Esophagus muscularis mucosa (tissue), 4 donors: ENCODE measurements at regions not wholly inside any gene's neighbourhood (a gene's known extent, or its start where the extent isn't known, plus 50 kb on each side); places are given as distances from the start of the nearest gene placed in this dataset.
"Not testable (repeated sequence)": the region's sequence is repeated elsewhere in the genome, so short reads cannot be mapped to it uniquely, and the experiment has no call there.

ENCODE experiments used
- DNase-seq: peaks from one replicate; pipeline ENCODE4 v3.0.0-alpha.2; 2017; ENCODE audit errors: extremely low spot score
- H3K27ac ChIP-seq, 4 donors: fragments of 200-600 bp; sonication (generic); replicated peaks in 1 of 4; 1 replicate in 3 of 4; 2 replicates in 1 of 4; pipeline ENCODE4 v1.5.1; 2016 to 2019; ENCODE audit warnings: mild to moderate bottlenecking in 1 of 4
- H3K27me3 ChIP-seq, 4 donors: fragments of 200-600 bp; sonication (generic); one replicate each; pipeline versions ENCODE4 v1.5.1 to v1.6.0; 2016 to 2019
- H3K36me3 ChIP-seq, 4 donors: fragments of 200-600 bp; sonication (generic); one replicate each; pipeline ENCODE4 v1.5.1; 2016 to 2019
- H3K4me1 ChIP-seq, 4 donors: fragments of 200-600 bp; sonication (generic); one replicate each; pipeline ENCODE4 v1.5.1; 2016 to 2019
- H3K4me3 ChIP-seq, 4 donors: fragments of 200-600 bp; sonication (generic); 1 replicate in 2 of 4; 2 replicates in 2 of 4; pipeline ENCODE4 v1.5.1; 2016 to 2019; ENCODE audit warnings: mild to moderate bottlenecking in 4 of 4, moderate library complexity in 1 of 4
- H3K9me3 ChIP-seq, 4 donors: fragments of 200-600 bp; sonication (generic); 1 replicate in 3 of 4; 2 replicates in 1 of 4; pipeline ENCODE4 v1.5.1; 2016 to 2019
- EP300 ChIP-seq: sonication (generic); formaldehyde crosslinking; IDR thresholded peaks from one replicate; pipeline ENCODE4 v1.6.1; 2017; ENCODE audit warnings: antibody characterized with exemption
- POLR2A ChIP-seq: fragments of 450-650 bp; IDR thresholded peaks from one replicate; pipeline ENCODE4 v1.6.1; 2017; ENCODE audit warnings: antibody characterized with exemption, moderate library complexity, mild to moderate bottlenecking, low read depth
- POLR2AphosphoS5 ChIP-seq, 2 donors: sonication (generic); formaldehyde crosslinking; IDR thresholded peaks; one replicate each; pipeline ENCODE4 v1.6.1; 2017; ENCODE audit warnings: antibody characterized with exemption in 2 of 2
- WGBS: methylation state at CpG from one replicate; pipeline ENCODE4 v1.1.5; 2018; 5-methylcytosine and 5-hydroxymethylcytosine counted together
- intact Hi-C: fragments of 100-400 bp; cut with DNase I; formaldehyde crosslinking; loops from one replicate; pipeline ENCODE4 v1.15.1; 2023
- TF ChIP-seq, protein P1 (sequence below), 3 experiments: fragments of 200-600 bp in 2 of 3; fragments of 450-650 bp in 1 of 3; sonication (generic) in 2 of 3; IDR thresholded peaks; one replicate each; pipeline ENCODE4 v1.5.1; 2017 to 2019; ENCODE audit warnings: antibody characterized with exemption in 3 of 3, mild to moderate bottlenecking in 2 of 3, moderate library complexity in 1 of 3

DNA sequence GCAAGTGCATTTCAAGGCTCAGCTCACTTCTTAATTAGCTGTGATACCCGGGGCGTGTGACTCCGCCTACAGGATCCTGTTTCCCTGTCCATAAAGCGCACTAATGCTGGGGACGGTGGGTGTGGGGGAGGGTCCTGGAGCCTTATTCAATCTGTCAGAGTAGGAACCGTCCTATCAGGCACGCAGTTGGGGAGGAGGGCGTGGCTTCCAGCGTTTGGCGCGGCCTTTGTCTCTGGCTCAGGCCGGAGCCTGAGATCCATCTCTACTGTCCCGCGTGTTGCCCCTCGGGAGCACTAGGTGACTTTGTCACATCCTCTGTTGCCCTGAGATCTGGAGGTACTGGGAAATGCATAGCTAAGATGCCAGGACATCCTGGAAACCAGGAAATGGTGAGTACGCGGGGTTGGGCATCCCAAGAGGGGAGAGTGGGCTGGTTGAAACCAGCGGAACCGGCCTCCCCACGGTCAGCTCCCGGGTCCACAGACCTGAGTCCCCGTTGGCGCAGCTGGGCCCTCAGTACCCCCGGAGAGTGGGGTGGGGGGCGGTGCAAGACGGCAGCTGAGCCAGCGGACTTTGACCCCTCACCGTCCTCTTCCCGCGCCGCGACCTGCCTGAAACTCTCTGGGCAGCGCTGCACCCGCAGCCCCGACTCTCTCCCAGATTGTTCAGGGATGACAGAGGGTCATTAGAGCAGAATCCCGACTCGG lies 104.4 kb upstream of the ZNF92 start:
- intact Hi-C loops = no loop called here
- no peak for DNase-seq
- H3K4me1 ChIP-seq = peaks cover 8 to 15% (median 10%) of the 10 kb centered on the region in 4 donors
- peaks cover 0 to 46% (median 9%) of the 10 kb centered on the region in 4 donors for H3K27me3 ChIP-seq
- H3K4me3 ChIP-seq = peak overlapping the region; percentile 33 to 43 (median 40)
- no peak for TF ChIP-seq EP300
- TF ChIP-seq, protein P1, sequence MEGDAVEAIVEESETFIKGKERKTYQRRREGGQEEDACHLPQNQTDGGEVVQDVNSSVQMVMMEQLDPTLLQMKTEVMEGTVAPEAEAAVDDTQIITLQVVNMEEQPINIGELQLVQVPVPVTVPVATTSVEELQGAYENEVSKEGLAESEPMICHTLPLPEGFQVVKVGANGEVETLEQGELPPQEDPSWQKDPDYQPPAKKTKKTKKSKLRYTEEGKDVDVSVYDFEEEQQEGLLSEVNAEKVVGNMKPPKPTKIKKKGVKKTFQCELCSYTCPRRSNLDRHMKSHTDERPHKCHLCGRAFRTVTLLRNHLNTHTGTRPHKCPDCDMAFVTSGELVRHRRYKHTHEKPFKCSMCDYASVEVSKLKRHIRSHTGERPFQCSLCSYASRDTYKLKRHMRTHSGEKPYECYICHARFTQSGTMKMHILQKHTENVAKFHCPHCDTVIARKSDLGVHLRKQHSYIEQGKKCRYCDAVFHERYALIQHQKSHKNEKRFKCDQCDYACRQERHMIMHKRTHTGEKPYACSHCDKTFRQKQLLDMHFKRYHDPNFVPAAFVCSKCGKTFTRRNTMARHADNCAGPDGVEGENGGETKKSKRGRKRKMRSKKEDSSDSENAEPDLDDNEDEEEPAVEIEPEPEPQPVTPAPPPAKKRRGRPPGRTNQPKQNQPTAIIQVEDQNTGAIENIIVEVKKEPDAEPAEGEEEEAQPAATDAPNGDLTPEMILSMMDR (IDR thresholded peaks at IDR 0.05) = no peak
- TF ChIP-seq POLR2AphosphoS5 (IDR thresholded peaks at IDR 0.05) = no peak
- TF ChIP-seq POLR2A = no peak
- no peaks in the 10 kb centered on the region for H3K36me3 ChIP-seq
- H3K27ac ChIP-seq = no peak overlapping the region
- H3K9me3 ChIP-seq = peaks cover 0 to 2% (median 0%) of the 10 kb centered on the region in 4 donors
- 2% methylated on average over 28 of the region's 37 CpGs for WGBS

DNA sequence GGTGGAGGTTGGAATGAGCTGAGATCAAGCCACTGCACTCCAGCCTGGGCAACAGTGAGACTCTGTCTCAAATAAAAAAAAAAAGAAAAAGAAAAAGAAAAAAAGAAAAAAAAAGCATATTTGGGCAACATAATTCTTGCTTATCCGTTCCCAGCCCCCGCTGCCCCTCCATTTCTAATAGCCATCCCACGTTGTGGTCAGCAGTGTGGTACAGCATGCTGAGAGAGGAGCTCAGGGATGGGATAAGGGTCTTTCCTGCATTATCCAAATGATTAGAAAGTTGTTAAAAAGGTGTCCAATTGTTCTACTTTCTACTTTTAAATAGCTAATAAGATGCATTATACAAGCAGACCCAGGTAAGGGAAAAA lies 104.9 kb upstream of the ZNF92 start:
- Histone ChIP-seq H3K9me3 (no peaks in the 10 kb centered on the region), H3K27me3 (peaks cover 0 to 44% (median 9%) of the 10 kb centered on the region in 4 donors), H3K4me3 (peak overlapping the region in 1 of 4 donors; percentile 41), H3K27ac (no peak overlapping the region), H3K36me3 (no peaks in the 10 kb centered on the region), H3K4me1 (peaks cover 8 to 15% (median 10%) of the 10 kb centered on the region in 4 donors)
- 54% methylated on average over 3 of the region's 3 CpGs for WGBS
- intact Hi-C loops = no loop called here
- TF ChIP-seq POLR2AphosphoS5 (IDR thresholded peaks at IDR 0.05) (no peak), EP300 (no peak), POLR2A (no peak)
- TF ChIP-seq, protein P1 (IDR thresholded peaks at IDR 0.05) = no peak
- no peak for DNase-seq

DNA sequence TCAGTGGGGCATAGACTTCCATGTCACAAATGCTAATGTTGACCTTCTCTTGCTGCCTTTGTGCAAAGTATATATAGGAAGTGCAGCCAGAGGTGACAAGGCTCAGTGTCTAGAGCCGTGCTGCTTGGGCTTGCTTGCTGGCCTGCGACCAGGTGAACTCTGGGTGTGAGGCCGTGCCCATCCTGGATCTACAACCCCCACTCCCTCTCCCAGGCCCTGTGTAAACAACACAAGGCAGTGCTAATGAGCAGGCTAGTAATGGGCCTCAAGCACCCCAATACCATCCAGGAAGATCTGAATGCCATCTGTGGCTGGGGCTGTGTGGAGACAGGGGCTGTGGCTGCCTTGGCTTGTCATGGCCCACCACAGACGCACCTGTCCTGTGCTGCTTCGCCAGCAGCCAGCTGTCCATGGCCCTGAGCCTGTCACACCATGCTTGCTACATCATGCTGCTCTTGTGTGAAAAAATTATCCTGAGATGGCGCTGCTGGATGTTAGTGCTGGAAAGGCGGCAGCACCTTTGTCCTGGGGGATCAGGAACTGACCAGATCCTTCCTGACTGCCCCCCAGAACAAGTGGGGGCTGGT lies 107.6 kb upstream of the ZNF92 start:
- DNase-seq = no peak
- Histone ChIP-seq H3K27me3 (peaks cover 0 to 22% (median 9%) of the 10 kb centered on the region in 4 donors), H3K4me1 (peaks cover 8 to 15% (median 10%) of the 10 kb centered on the region in 4 donors), H3K4me3 (no peak overlapping the region), H3K9me3 (no peaks in the 10 kb centered on the region), H3K36me3 (no peaks in the 10 kb centered on the region), H3K27ac (no peak overlapping the region)
- 78% methylated on average over 7 of the region's 7 CpGs for WGBS
- no peak for TF ChIP-seq POLR2AphosphoS5 (IDR thresholded peaks at IDR 0.05)
- no peak for TF ChIP-seq EP300
- TF ChIP-seq, protein P1 (IDR thresholded peaks at IDR 0.05) = no peak
- TF ChIP-seq POLR2A = no peak
- intact Hi-C loops = no loop called here

DNA sequence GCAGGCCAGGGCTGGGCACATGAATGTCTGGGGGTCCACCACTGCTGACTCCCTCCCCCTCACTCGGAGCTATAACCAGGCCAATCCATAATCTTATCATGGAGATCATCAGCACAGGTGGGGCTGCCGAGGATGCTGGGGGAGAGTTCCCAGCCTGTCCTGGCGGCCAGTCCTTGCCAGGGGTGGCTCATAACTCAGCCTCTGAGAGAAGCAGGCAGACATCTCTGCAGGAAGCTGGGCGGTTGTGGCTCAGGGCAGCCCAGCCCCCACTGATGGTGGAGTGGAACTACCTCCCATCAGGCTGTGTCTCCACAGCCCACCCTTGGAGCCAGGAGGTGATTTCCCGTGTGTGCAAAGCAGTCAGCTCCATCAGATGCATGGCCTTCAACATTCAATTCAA lies 109.4 kb upstream of the ZNF92 start:
- H3K4me1 ChIP-seq = peaks cover 1 to 6% (median 3%) of the 10 kb centered on the region in 4 donors
- no peaks in the 10 kb centered on the region for H3K9me3 ChIP-seq
- TF ChIP-seq POLR2A (no peak), EP300 (no peak), POLR2AphosphoS5 (IDR thresholded peaks at IDR 0.05) (no peak)
- TF ChIP-seq, protein P1 (IDR thresholded peaks at IDR 0.05) = no peak
- H3K27ac ChIP-seq = no peak overlapping the region
- H3K27me3 ChIP-seq = peaks cover 0 to 6% (median 1%) of the 10 kb centered on the region in 4 donors
- WGBS = 89% methylated on average over 3 of the region's 5 CpGs
- DNase-seq = no peak
- H3K4me3 ChIP-seq = no peak overlapping the region
- no peaks in the 10 kb centered on the region for H3K36me3 ChIP-seq
- intact Hi-C loops = no loop called here

DNA sequence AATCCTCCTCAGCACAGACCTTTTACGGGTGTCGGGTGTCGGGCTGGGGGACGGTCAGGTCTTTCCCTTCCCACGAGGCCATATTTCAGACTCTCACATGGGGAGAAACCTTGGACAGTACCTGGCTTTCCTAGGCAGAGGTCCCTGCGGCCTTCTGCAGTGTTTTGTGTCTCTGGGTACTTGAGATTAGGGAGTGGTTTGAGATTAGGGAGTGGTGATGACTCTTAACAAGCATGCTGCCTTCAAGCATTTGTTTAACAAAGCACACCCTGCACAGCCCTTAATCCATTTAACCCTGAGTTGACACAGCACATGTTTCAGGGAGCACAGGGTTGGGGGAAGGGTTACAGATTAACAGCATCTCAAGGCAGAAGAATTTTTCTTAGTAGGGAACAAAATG lies 113.0 kb upstream of the ZNF92 start:
- H3K4me3 ChIP-seq, H3K4me1 ChIP-seq, H3K27me3 ChIP-seq, H3K36me3 ChIP-seq, H3K9me3 ChIP-seq, H3K27ac ChIP-seq, intact Hi-C loops, DNase-seq: not testable (repeated sequence)
- WGBS = no CpG with 5 or more reads among the region's 6 CpGs

DNA sequence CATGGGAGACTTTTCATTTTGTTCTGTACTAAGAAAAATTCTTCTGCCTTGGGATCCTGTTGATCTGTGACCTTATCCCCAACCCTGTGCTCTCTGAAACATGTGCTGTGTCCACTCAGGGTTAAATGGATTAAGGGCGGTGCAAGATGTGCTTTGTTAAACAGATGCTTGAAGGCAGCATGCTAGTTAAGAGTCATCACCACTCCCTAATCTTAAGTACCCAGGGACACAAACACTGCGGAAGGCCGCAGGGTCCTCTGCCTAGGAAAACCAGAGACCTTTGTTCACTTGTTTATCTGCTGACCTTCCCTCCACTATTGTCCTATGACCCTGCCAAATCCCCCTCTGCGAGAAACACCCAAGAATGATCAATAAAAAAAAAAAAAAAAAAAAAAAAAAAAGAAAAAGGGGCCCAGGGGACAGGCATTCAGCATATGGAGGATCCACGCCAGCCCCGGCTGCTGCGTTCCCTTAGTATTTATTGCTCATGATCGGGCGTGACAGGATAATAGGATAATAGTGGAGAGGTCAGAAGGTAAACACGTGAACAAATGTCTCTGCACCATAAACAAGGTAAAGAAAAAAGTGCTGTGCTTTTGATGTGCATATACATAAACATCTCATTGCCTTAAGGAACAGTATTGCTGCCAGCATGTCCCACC lies 113.7 kb upstream of the ZNF92 start:
- H3K27me3 ChIP-seq, intact Hi-C loops, H3K36me3 ChIP-seq, H3K9me3 ChIP-seq, H3K4me3 ChIP-seq, DNase-seq, H3K27ac ChIP-seq, H3K4me1 ChIP-seq: not testable (repeated sequence)
- 83% methylated on average over 6 of the region's 10 CpGs for WGBS
